Activated CD4-positive, alpha-beta memory T cell treated with anti-CD3 and anti-CD28 coated beads for 36 hours (primary cell): ENCODE measurements at regions not wholly inside any gene's neighbourhood (a gene's known extent, or its start where the extent isn't known, plus 50 kb on each side); places are given as distances from the start of the nearest gene placed in this dataset.

Experiments
- CTCF ChIA-PET: fragments of 350-600 bp; sonication (Branson Sonifier 250); formaldehyde crosslinking; loops from one replicate; lab custom pipeline; 2021; ENCODE audit warnings: antibody characterized with exemption, inconsistent platforms; lab: Charles Lee
- POLR2A ChIA-PET: fragments of 350-600 bp; sonication (Branson Sonifier 250); formaldehyde crosslinking; loops from one replicate; lab custom pipeline; 2021; ENCODE audit warnings: antibody characterized with exemption; lab: Charles Lee
- DNase-seq: peaks from one replicate; pipeline ENCODE4 v3.0.0-alpha.2; 2020
- H3K27ac Mint-ChIP-seq: one replicate; pipeline ENCODE4 v1.8.0; 2021; ENCODE audit warnings: mixed read lengths
- H3K27me3 Mint-ChIP-seq: one replicate; pipeline ENCODE4 v1.8.0; 2021; ENCODE audit warnings: mixed read lengths
- H3K36me3 Mint-ChIP-seq: one replicate; pipeline ENCODE4 v1.8.0; 2021; ENCODE audit warnings: mixed read lengths
- H3K4me1 Mint-ChIP-seq: one replicate; pipeline ENCODE4 v1.8.0; 2021; ENCODE audit warnings: low read depth, mixed read lengths
- H3K4me3 Mint-ChIP-seq: one replicate; pipeline ENCODE4 v1.8.0; 2021; ENCODE audit warnings: mild to moderate bottlenecking, mixed read lengths
- H3K9me3 Mint-ChIP-seq: one replicate; pipeline ENCODE4 v1.8.0; 2021; ENCODE audit warnings: mixed read lengths
- intact Hi-C: fragments of 100-400 bp; cut with micrococcal nuclease; formaldehyde crosslinking; loops from one replicate; pipeline ENCODE4 v1.15.1; 2023

DNA sequence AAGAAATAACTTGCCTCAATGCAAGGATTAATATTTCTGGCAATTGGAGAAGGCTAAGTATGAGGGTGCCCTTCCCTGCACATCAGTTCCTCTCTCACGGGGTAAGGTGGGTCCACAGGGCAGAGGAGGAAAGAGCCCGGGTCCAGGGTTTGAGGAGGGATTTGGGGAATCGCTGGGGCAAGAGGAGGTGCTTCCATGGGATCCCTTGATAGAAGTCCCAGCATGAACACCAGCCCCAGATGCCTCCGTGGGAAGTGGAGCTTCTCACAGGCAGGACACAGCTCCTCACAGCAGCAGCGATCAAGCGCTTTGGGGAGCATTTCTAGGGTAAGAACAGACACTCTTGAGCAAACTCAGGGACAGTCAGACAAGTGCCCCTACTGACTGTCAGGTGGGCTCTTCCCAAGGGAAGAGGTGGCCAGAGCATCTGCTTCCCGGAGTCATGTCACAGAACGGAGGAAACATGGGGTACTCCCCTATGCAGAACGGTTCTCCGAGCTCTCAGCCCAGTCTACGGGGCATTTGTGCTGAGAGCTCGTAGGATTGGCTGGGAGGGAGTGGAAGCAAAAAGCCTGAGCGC is 218.9 kb upstream of the ARL4C start:
- Mint-ChIP-seq H3K9me3 (no peaks in the 10 kb centered on the region), H3K36me3 (no peaks in the 10 kb centered on the region), H3K27ac (no peak overlapping the region), H3K27me3 (peaks cover 17% of the 10 kb centered on the region), H3K4me3 (no peak overlapping the region), H3K4me1 (no peaks in the 10 kb centered on the region)
- DNase-seq = no peak
- CTCF ChIA-PET = no interaction called here
- intact Hi-C loops = no loop called here
- POLR2A ChIA-PET = no interaction called here

DNA sequence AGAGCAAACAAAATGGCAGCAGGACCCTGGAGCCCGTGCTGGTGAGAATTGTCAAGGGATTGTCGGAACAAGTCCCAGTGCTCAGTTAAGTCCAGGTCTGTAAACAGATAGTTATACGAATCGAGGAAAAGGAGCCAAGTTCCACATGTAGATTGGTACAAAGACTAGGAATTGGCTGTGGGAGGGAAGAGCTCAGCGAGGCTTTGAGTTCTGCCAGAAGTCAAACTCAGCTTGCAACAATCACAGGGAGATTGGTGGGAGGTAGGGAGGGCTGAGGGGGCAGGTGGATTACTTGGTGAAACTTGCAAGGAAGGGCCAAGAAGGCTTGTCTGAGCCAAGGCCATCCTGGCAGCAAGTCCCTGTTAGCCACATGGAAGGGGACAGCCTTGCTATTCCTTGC is 217.8 kb upstream of the ARL4C start:
- no peak for DNase-seq
- POLR2A ChIA-PET = no interaction called here
- Mint-ChIP-seq H3K36me3 (no peaks in the 10 kb centered on the region), H3K4me3 (no peak overlapping the region), H3K4me1 (no peaks in the 10 kb centered on the region), H3K9me3 (no peaks in the 10 kb centered on the region), H3K27me3 (peaks cover 20% of the 10 kb centered on the region), H3K27ac (no peak overlapping the region)
- CTCF ChIA-PET = no interaction called here
- intact Hi-C loops = no loop called here

DNA sequence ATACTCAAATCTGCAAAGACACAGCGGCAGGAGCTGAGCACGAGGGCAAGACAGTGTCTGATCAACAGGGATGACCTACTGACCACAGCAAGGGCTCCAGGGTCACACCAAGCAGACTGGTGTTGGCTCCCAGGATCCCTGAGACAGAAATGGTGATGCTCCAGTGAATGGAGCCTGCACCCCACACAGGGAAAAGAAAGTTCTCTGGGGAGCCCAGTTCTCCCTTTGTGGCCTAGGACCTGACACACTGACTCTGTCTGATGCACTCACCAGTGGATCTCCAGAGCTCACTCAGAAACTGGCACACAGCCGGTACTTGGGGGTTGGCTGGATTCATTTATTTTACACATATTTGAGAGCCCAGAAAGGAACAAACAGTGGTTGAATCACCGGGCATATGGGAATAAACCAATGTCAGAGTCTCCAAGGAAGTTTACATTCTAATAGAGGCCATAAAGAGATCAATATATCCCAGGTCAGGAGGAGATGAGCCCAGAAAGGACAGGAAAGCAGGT is 215.6 kb upstream of the ARL4C start:
- H3K9me3 Mint-ChIP-seq = no peaks in the 10 kb centered on the region
- H3K4me1 Mint-ChIP-seq = no peaks in the 10 kb centered on the region
- CTCF ChIA-PET = no interaction called here
- no peak for DNase-seq
- peaks cover 27% of the 10 kb centered on the region for H3K27me3 Mint-ChIP-seq
- intact Hi-C loops = no loop called here
- H3K27ac Mint-ChIP-seq = no peak overlapping the region
- POLR2A ChIA-PET = no interaction called here
- no peaks in the 10 kb centered on the region for H3K36me3 Mint-ChIP-seq
- H3K4me3 Mint-ChIP-seq = no peak overlapping the region

DNA sequence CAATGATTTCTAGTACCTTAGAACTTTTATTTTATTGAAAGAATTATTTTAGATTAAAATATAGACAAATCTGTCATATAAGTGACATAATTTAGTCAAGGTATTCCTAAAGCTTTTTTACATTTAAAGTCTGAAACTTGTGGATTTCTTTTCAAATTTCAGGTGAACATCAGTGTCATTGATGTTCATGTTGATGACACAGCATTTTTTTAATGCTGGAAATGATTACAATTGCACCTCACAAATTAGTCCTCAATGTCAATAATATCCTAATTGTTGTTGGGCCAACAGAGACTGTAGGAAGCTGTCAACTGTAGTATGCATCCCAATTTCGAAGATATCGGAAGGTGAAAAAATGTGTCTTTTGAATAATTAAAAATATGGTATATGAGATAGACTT is 214.4 kb upstream of the ARL4C start:
- Mint-ChIP-seq H3K27me3 (peaks cover 27% of the 10 kb centered on the region), H3K36me3 (no peaks in the 10 kb centered on the region), H3K4me1 (no peaks in the 10 kb centered on the region), H3K4me3 (no peak overlapping the region), H3K27ac (no peak overlapping the region), H3K9me3 (no peaks in the 10 kb centered on the region)
- intact Hi-C loops = no loop called here
- ChIA-PET POLR2A (no interaction called here), CTCF (no interaction called here)
- DNase-seq = no peak

DNA sequence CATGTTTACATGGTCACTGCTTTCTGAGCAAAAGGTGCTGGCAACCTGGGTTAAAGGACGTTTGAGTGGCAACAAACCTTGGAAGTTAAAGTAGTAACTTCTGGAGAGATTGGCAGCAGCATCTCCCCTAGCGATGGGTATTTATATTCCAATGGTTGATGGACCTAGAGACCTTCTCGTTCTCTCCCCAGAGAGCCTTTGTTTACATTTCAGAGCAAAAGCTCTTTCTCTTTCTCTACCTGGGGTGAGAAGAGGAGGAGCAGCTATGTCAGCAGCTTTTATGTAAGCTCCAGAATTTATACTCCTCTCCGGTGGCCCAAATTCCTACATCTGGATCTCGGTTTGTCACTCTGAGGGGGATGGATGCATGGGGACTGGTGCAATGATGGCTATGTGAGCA is 213.7 kb upstream of the ARL4C start:
- Mint-ChIP-seq H3K36me3 (no peaks in the 10 kb centered on the region), H3K27ac (no peak overlapping the region), H3K4me3 (no peak overlapping the region), H3K9me3 (no peaks in the 10 kb centered on the region), H3K27me3 (peaks cover 24% of the 10 kb centered on the region), H3K4me1 (no peaks in the 10 kb centered on the region)
- ChIA-PET CTCF (no interaction called here), POLR2A (no interaction called here)
- DNase-seq = no peak
- intact Hi-C loops = no loop called here

DNA sequence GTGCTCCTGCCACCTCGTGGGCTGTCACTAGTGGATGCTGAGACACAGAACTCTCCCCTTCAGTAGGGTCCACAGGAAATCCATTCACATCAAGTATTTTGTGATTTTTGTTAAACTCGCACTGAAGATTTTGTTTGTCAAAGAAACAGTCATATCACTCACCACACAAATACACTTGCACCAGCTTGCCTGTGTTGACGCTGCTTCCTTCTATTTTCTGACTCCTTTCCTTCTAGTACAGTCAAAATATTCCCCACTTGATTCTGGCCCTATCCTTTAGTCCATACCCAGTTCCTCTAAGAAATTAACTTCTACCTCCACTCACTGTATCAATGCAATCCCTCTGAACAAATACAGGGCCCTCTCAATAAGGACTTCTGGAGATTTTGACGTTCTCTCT is 213.2 kb upstream of the ARL4C start:
- H3K27me3 Mint-ChIP-seq = peaks cover 21% of the 10 kb centered on the region
- CTCF ChIA-PET = no interaction called here
- H3K9me3 Mint-ChIP-seq = peaks cover 2% of the 10 kb centered on the region
- no peaks in the 10 kb centered on the region for H3K36me3 Mint-ChIP-seq
- intact Hi-C loops = no loop called here
- H3K4me3 Mint-ChIP-seq = no peak overlapping the region
- H3K27ac Mint-ChIP-seq = no peak overlapping the region
- H3K4me1 Mint-ChIP-seq = peaks cover 2% of the 10 kb centered on the region
- POLR2A ChIA-PET = no interaction called here
- DNase-seq = no peak

DNA sequence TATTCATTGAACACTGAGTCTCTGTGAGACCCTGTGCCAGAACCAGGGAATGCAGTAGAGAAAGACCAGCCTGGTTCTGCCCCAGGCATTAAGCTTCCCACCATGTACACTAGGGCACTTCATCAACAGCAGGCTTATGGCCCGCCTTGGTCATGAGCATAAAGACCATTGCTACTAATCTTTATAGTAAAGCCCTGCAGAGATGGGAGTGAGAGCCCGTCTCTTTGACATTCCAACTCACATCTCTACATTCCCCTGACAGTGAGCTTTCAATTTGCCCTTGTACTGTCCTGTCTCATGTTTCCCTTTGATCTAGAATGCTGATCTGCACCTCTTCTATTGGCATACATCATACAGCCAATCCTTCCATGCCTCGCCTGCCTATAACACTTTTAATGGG is 211.8 kb upstream of the ARL4C start:
- peaks cover 2% of the 10 kb centered on the region for H3K9me3 Mint-ChIP-seq
- H3K27ac Mint-ChIP-seq = no peak overlapping the region
- H3K36me3 Mint-ChIP-seq = no peaks in the 10 kb centered on the region
- no peak for DNase-seq
- ChIA-PET POLR2A (no interaction called here), CTCF (no interaction called here)
- intact Hi-C loops = no loop called here
- H3K4me3 Mint-ChIP-seq = no peak overlapping the region
- H3K4me1 Mint-ChIP-seq = peaks cover 2% of the 10 kb centered on the region
- peaks cover 21% of the 10 kb centered on the region for H3K27me3 Mint-ChIP-seq

DNA sequence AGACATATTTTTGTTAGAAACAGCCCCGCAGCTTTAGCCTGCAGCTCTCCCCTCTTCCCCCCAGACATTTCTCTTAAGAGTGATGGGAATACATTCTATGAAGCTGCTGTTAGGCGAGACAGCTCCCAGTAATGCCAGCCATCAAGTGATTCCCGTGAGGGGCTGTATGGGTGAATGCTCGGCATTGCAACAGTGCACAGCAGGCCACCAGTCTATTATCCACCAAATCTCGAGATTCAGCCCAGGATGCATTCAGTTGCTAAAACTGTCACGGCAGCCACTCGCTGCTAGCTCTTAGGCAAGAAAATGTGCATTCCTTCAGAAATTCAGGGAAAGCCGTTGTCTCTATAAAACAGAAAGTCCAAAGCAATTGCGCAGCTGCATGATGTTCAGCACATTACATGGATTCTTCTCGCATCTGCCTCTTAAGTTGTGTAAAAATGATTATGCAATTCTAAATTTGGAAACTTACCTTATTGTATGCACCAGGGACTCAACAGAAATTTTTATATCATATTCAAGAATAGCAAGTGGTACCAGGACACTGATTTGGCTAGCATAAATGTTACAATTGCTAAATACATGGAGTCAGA is 211.3 kb upstream of the ARL4C start:
- intact Hi-C loops = no loop called here
- H3K9me3 Mint-ChIP-seq = peaks cover 2% of the 10 kb centered on the region

DNA sequence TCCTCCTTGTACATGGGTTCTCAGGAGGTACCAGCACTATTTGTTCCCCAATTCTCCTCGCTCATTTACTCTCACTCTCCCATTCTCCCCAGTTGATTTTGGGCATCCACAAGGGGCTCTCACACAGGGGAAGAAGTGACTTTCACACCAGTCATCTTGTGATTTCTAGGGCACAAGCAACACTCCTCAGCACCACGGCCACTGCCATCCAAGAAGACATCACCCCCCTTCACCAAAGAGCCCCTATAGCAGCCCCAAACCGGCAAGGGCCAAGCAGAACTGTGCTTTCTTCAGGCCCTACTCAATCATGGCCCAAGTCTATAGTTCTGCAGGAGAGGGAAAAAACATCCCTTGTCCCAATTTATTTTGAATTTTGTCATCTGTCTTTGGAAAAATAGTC is 209.2 kb upstream of the ARL4C start:
- intact Hi-C loops = no loop called here
- H3K4me3 Mint-ChIP-seq = no peak overlapping the region

More for the DNA sequence above, 211.3 kb upstream of the ARL4C start:
- Mint-ChIP-seq H3K4me1 (peaks cover 2% of the 10 kb centered on the region), H3K27ac (no peak overlapping the region), H3K27me3 (peaks cover 21% of the 10 kb centered on the region), H3K36me3 (no peaks in the 10 kb centered on the region), H3K4me3 (no peak overlapping the region)
- DNase-seq = no peak
- ChIA-PET POLR2A (no interaction called here), CTCF (no interaction called here)

DNA sequence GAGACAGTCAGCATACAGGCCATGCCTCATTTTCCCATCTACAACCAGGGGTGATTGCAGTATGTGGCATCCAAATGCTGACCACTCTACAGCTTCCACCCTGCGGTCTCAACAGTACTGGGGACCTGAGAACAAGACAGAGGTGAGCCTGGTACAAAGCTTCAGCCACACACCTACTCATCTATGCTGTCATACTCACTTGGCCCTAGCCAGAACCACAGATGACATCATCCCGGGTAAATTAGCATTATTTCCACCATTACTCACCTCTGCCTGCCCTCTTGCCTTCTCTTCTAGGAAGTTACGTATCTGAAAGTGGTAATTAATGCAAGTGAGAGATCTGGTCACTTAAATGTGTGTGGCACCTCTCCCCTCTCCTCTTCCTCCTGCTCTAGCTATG is 208.2 kb upstream of the ARL4C start:
- ChIA-PET POLR2A (no interaction called here), CTCF (no interaction called here)
- no peak overlapping the region for H3K27ac Mint-ChIP-seq
- peaks cover 13% of the 10 kb centered on the region for H3K27me3 Mint-ChIP-seq
- H3K36me3 Mint-ChIP-seq = no peaks in the 10 kb centered on the region
- peaks cover 2% of the 10 kb centered on the region for H3K4me1 Mint-ChIP-seq
- intact Hi-C loops = no loop called here
- DNase-seq = no peak
- peaks cover 2% of the 10 kb centered on the region for H3K9me3 Mint-ChIP-seq
- H3K4me3 Mint-ChIP-seq = no peak overlapping the region

More for the DNA sequence above, 209.2 kb upstream of the ARL4C start:
- CTCF ChIA-PET = no interaction called here
- Mint-ChIP-seq H3K4me1 (peaks cover 2% of the 10 kb centered on the region), H3K36me3 (no peaks in the 10 kb centered on the region), H3K27me3 (peaks cover 18% of the 10 kb centered on the region), H3K27ac (no peak overlapping the region), H3K9me3 (peaks cover 2% of the 10 kb centered on the region)
- POLR2A ChIA-PET = no interaction called here
- DNase-seq = no peak

DNA sequence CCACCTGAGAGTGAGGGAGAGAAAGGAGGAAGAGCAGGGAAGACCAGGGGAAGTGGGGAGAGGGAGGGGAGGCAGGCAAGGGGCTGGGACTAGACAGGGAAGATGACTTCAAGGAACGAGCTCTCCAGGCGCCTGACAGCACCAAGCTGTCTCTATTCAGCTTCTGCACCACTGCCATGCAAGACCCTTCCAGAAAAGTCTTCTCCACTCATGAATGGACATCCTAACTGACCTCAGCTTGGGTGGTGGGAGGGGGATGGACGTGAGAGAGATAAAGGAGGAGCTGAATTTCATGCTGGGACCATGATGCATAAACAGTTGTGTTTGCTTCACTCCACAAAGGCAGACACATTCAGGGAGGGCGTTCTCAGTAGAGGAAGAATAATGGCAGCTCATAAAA is 206.4 kb upstream of the ARL4C start:
- Mint-ChIP-seq H3K27ac (no peak overlapping the region), H3K9me3 (peaks cover 6% of the 10 kb centered on the region), H3K4me1 (peaks cover 2% of the 10 kb centered on the region), H3K27me3 (no peaks in the 10 kb centered on the region), H3K4me3 (no peak overlapping the region), H3K36me3 (no peaks in the 10 kb centered on the region)
- DNase-seq = no peak
- POLR2A ChIA-PET = no interaction called here
- CTCF ChIA-PET = no interaction called here
- intact Hi-C loops = no loop called here

DNA sequence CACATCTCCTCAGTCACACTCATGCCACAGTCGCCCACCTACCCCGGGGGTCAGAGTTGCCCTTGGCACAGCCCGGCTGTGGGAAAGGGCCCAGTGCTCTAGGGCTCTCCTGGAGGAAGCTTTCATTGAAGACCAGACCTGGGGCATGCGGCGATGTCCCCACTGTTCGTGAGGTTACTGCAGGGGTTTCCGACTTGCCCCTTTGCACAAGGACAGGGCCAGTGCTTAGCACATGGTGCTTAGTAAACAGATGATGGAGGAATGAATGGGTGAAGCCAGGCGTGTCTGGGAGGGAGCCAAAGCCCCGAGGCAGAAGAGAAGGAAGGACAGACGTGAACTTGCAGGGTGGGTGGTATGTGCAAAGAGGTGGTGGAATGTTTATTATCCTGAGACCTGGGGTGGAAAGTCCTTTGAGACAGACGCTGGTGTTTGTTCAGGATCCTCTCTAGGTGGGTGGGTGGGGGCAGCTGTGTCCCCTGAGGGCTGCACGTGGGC is 205.9 kb upstream of the ARL4C start:
- POLR2A ChIA-PET = no interaction called here
- Mint-ChIP-seq H3K4me3 (no peak overlapping the region), H3K4me1 (peaks cover 2% of the 10 kb centered on the region), H3K27me3 (no peaks in the 10 kb centered on the region), H3K36me3 (no peaks in the 10 kb centered on the region), H3K9me3 (peaks cover 9% of the 10 kb centered on the region), H3K27ac (no peak overlapping the region)
- DNase-seq = no peak
- CTCF ChIA-PET = no interaction called here
- intact Hi-C loops = no loop called here

DNA sequence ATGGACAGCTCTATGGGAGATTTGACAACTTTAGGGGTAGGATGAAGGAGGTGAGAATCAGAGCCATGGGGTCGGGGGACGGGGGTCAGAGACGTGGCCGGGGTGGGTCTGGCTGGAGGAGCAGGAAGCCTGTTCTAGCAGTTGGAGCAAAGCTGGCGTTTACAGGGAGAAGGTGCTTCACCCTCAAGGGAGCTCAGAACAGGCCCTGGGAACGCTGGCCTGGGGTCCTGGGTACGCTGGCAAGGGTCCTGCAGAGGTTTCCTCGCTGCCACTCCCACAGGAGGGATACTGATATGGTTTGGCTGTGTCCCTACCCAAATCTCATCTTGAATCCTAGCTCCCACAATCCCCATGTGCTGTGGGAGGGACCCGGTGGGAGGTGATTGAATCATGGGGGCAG is 205.0 kb upstream of the ARL4C start:
- intact Hi-C loops = no loop called here
- ChIA-PET POLR2A (no interaction called here), CTCF (no interaction called here)
- no peak overlapping the region for H3K27ac Mint-ChIP-seq
- no peak overlapping the region for H3K4me3 Mint-ChIP-seq
- DNase-seq = no peak
- peaks cover 2% of the 10 kb centered on the region for H3K27me3 Mint-ChIP-seq
- H3K4me1 Mint-ChIP-seq = peaks cover 2% of the 10 kb centered on the region
- H3K36me3 Mint-ChIP-seq = peaks cover 2% of the 10 kb centered on the region
- peaks cover 18% of the 10 kb centered on the region for H3K9me3 Mint-ChIP-seq
